ENCODE measurements at regions not wholly inside any gene's neighbourhood (a gene's known extent, or its start where the extent isn't known, plus 50 kb on each side); places are given as distances from the start of the nearest gene placed in this dataset.

- Histone ChIP-seq H3K4me1 (no peaks in the 10 kb centered on the region), H3K9me3 (peaks cover 0 to 11% (median 0%) of the 10 kb centered on the region in 8 donors), H3K27me3 (replicated peaks in 1 of 7) (no peaks in the 10 kb centered on the region), H3K27ac (no peak overlapping the region), H3K36me3 (no peaks in the 10 kb centered on the region), H3K4me3 (no peak overlapping the region)
- DNase-seq: no peak
- intact Hi-C loops (cut with DNase I; ENCODE audit: low total_unique reads): no loop called here
- TF ChIP-seq POLR2A (IDR thresholded peaks at IDR 0.05) (no peak), POLR2AphosphoS5 (IDR thresholded peaks at IDR 0.05) (no peak)
- TF ChIP-seq, protein P1, sequence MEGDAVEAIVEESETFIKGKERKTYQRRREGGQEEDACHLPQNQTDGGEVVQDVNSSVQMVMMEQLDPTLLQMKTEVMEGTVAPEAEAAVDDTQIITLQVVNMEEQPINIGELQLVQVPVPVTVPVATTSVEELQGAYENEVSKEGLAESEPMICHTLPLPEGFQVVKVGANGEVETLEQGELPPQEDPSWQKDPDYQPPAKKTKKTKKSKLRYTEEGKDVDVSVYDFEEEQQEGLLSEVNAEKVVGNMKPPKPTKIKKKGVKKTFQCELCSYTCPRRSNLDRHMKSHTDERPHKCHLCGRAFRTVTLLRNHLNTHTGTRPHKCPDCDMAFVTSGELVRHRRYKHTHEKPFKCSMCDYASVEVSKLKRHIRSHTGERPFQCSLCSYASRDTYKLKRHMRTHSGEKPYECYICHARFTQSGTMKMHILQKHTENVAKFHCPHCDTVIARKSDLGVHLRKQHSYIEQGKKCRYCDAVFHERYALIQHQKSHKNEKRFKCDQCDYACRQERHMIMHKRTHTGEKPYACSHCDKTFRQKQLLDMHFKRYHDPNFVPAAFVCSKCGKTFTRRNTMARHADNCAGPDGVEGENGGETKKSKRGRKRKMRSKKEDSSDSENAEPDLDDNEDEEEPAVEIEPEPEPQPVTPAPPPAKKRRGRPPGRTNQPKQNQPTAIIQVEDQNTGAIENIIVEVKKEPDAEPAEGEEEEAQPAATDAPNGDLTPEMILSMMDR (IDR thresholded peaks at IDR 0.05 in 8 of 11, conservative IDR thresholded peaks at IDR 0.05 in 3 of 11): no peak
- 69 to 82% (median 75%) methylated on average over 1 of the region's 1 CpG for WGBS, 5 donors
Measured at GRCh38 chr3:25861566-25861965, 71.7 kb downstream of the OXSM start.

- H3K36me3 ChIP-seq: no peaks in the 10 kb centered on the region
- no peak for DNase-seq
- WGBS, 5 donors: 74 to 92% (median 79%) methylated on average over 3 of the region's 3 CpGs
- H3K4me3 ChIP-seq: no peak overlapping the region
- TF ChIP-seq, protein P1 (IDR thresholded peaks at IDR 0.05 in 8 of 11, conservative IDR thresholded peaks at IDR 0.05 in 3 of 11): no peak
- no peak for TF ChIP-seq POLR2AphosphoS5 (IDR thresholded peaks at IDR 0.05)
- TF ChIP-seq POLR2A (IDR thresholded peaks at IDR 0.05): no peak
- H3K9me3 ChIP-seq: peaks cover 0 to 11% (median 0%) of the 10 kb centered on the region in 8 donors
- intact Hi-C loops (cut with DNase I; ENCODE audit: low total_unique reads): no loop called here
- H3K27me3 ChIP-seq (replicated peaks in 1 of 7): no peaks in the 10 kb centered on the region
- H3K27ac ChIP-seq: no peak overlapping the region
- H3K4me1 ChIP-seq: no peaks in the 10 kb centered on the region
Measured at GRCh38 chr3:25863011-25863415, 73.1 kb downstream of the OXSM start.

GRCh38 chr3:25863416-25863959 is 73.6 kb downstream of the OXSM start:
- intact Hi-C loops (cut with DNase I; ENCODE audit: low total_unique reads): no loop called here
- H3K27ac ChIP-seq: no peak overlapping the region
- H3K36me3 ChIP-seq: no peaks in the 10 kb centered on the region
- DNase-seq: no peak
- no peaks in the 10 kb centered on the region for H3K27me3 ChIP-seq (replicated peaks in 1 of 7)
- WGBS, 5 donors: 78 to 90% (median 86%) methylated on average over 3 of the region's 3 CpGs
- peaks cover 0 to 11% (median 0%) of the 10 kb centered on the region in 8 donors for H3K9me3 ChIP-seq
- no peaks in the 10 kb centered on the region for H3K4me1 ChIP-seq
- H3K4me3 ChIP-seq: no peak overlapping the region
- TF ChIP-seq POLR2A (IDR thresholded peaks at IDR 0.05): no peak
- TF ChIP-seq, protein P1 (IDR thresholded peaks at IDR 0.05 in 8 of 11, conservative IDR thresholded peaks at IDR 0.05 in 3 of 11): no peak
- no peak for TF ChIP-seq POLR2AphosphoS5 (IDR thresholded peaks at IDR 0.05)

GRCh38 chr3:25870452-25870851 is 80.6 kb downstream of the OXSM start:
- no peaks in the 10 kb centered on the region for H3K27me3 ChIP-seq (replicated peaks in 1 of 7)
- DNase-seq: no peak
- TF ChIP-seq POLR2AphosphoS5 (IDR thresholded peaks at IDR 0.05) (no peak), POLR2A (IDR thresholded peaks at IDR 0.05) (no peak)
- TF ChIP-seq, protein P1 (IDR thresholded peaks at IDR 0.05 in 8 of 11, conservative IDR thresholded peaks at IDR 0.05 in 3 of 11): no peak
- H3K27ac ChIP-seq: no peak overlapping the region
- intact Hi-C loops (cut with DNase I; ENCODE audit: low total_unique reads): no loop called here
- peaks cover 0 to 13% (median 0%) of the 10 kb centered on the region in 8 donors for H3K9me3 ChIP-seq
- H3K36me3 ChIP-seq: no peaks in the 10 kb centered on the region
- peaks cover 0 to 3% (median 0%) of the 10 kb centered on the region in 6 donors for H3K4me1 ChIP-seq
- no peak overlapping the region for H3K4me3 ChIP-seq

All from spleen (tissue), 11 donors.